GM18511 (cell line): ENCODE measurements at regions not wholly inside any gene's neighbourhood (a gene's known extent, or its start where the extent isn't known, plus 50 kb on each side); places are given as distances from the start of the nearest gene placed in this dataset.

Experiments used
- ATAC-seq: cut with Tn5 transposase; IDR thresholded peaks from one replicate; pipeline ENCODE4 v1.9.1; 2021; ENCODE audit warnings: mild to moderate bottlenecking, moderate library complexity; ENCODE audit not compliant: unreplicated experiment

GRCh38 chr5:3734632-3735031, 139.0 kb downstream of the IRX1 start:
- no peak for ATAC-seq

- ATAC-seq = no peak
Measured at GRCh38 chr5:3736466-3736865, 140.8 kb downstream of the IRX1 start.

GRCh38 chr5:3736926-3737325, 141.3 kb downstream of the IRX1 start:
- no peak for ATAC-seq

- no peak for ATAC-seq
Measured at GRCh38 chr5:3738919-3739318, 143.3 kb downstream of the IRX1 start.

GRCh38 chr5:3740546-3741373, 145.1 kb downstream of the IRX1 start:
- ATAC-seq = no peak

GRCh38 chr5:3741374-3741770, 145.7 kb downstream of the IRX1 start:
- ATAC-seq = no peak

- no peak for ATAC-seq
Measured at GRCh38 chr5:3742750-3743149, 147.1 kb downstream of the IRX1 start.

- no peak for ATAC-seq
Measured at GRCh38 chr5:3751846-3752245, 156.2 kb downstream of the IRX1 start.

GRCh38 chr5:3778000-3778550, 182.4 kb downstream of the IRX1 start:
- no peak for ATAC-seq

GRCh38 chr5:3778945-3779344, 183.3 kb downstream of the IRX1 start:
- no peak for ATAC-seq

- no peak for ATAC-seq
Measured at GRCh38 chr5:3780278-3780677, 184.6 kb downstream of the IRX1 start.

- ATAC-seq = no peak
Measured at GRCh38 chr5:3780907-3781306, 185.3 kb downstream of the IRX1 start.

- ATAC-seq = no peak
Measured at GRCh38 chr5:3784854-3785253, 189.2 kb downstream of the IRX1 start.

GRCh38 chr5:3786165-3786564, 190.5 kb downstream of the IRX1 start:
- no peak for ATAC-seq

GRCh38 chr5:3786891-3787430, 191.3 kb downstream of the IRX1 start:
- ATAC-seq = no peak

- ATAC-seq = no peak
Measured at GRCh38 chr5:3787604-3788003, 192.0 kb downstream of the IRX1 start.

GRCh38 chr5:3789519-3790193, 194.0 kb downstream of the IRX1 start:
- ATAC-seq = no peak

- ATAC-seq = no peak
Measured at GRCh38 chr5:3793162-3793561, 197.5 kb downstream of the IRX1 start.

GRCh38 chr5:3794611-3795010, 199.0 kb downstream of the IRX1 start:
- ATAC-seq = no peak

GRCh38 chr5:3796736-3797135, 201.1 kb downstream of the IRX1 start:
- ATAC-seq = no peak

- ATAC-seq = no peak
Measured at GRCh38 chr5:3801967-3802366, 206.3 kb downstream of the IRX1 start.

GRCh38 chr5:3809455-3809854, 213.8 kb downstream of the IRX1 start:
- no peak for ATAC-seq
